ENCODE measurements at regions not wholly inside any gene's neighbourhood (a gene's known extent, or its start where the extent isn't known, plus 50 kb on each side); places are given as distances from the start of the nearest gene placed in this dataset.

GRCh38 chr12:98126637-98127335, 388.6 kb upstream of the TMPO start:
- Histone ChIP-seq H3T11ph (ENCODE audit: low read length) (no peak overlapping the region), H3K4ac (ENCODE audit: low read depth, low read length) (no peak overlapping the region), H3K27me3 (ENCODE audit: insufficient read depth, low read length) (no peaks in the 10 kb centered on the region), H2BK12ac (ENCODE audit: insufficient read length, low read depth, low read length) (no peak overlapping the region), H2BK20ac (ENCODE audit: low read depth, low read length, poor library complexity, severe bottlenecking) (no peak overlapping the region), H3K9ac (ENCODE audit: extremely low read depth, insufficient read length, low read length) (no peak overlapping the region), H3K79me2 (ENCODE audit: insufficient read depth, low read length) (no peaks in the 10 kb centered on the region), H3K79me1 (ENCODE audit: insufficient read depth, low read depth, low read length, poor library complexity, severe bottlenecking) (no peaks in the 10 kb centered on the region), H3K23ac (ENCODE audit: insufficient read length, low read depth, low read length) (no peak overlapping the region), H3K9me3 (ENCODE audit: control insufficient read depth, low read depth, low read length) (no peaks in the 10 kb centered on the region), H3K4me2 (ENCODE audit: insufficient read depth, insufficient read length, low read length) (no peak overlapping the region), H3K14ac (ENCODE audit: insufficient read depth, low read length) (no peak overlapping the region), H3K23me2 (ENCODE audit: insufficient read length, low read depth, low read length, poor library complexity, severe bottlenecking) (no peaks in the 10 kb centered on the region), H4K91ac (ENCODE audit: insufficient read length, low read depth, low read length) (no peak overlapping the region), H2BK15ac (ENCODE audit: low read depth, low read length) (no peak overlapping the region), H2BK120ac (ENCODE audit: low read depth, low read length, poor library complexity, severe bottlenecking) (no peak overlapping the region), H2AFZ (ENCODE audit: low read length) (no peak overlapping the region), H2AK5ac (ENCODE audit: insufficient read length, low read length) (no peak overlapping the region), H4K8ac (replicated peaks; ENCODE audit: insufficient read length, low read depth, low read length) (no peak overlapping the region), H3K18ac (ENCODE audit: insufficient read length, low read depth, low read length) (no peak overlapping the region), H3K27ac (ENCODE audit: insufficient read length, low read depth, low read length) (no peak overlapping the region), H2BK5ac (ENCODE audit: insufficient read length, low read length) (no peak overlapping the region), H4K5ac (ENCODE audit: insufficient read length, low read depth, low read length) (no peak overlapping the region), H4K20me1 (ENCODE audit: control insufficient read depth, insufficient read depth, insufficient read length) (no peaks in the 10 kb centered on the region), H3K4me1 (ENCODE audit: insufficient read depth, low read length) (no peaks in the 10 kb centered on the region; the same call in 1 of the 2 replicates), H3K56ac (ENCODE audit: insufficient read length, low read depth, low read length) (no peak overlapping the region)
- WGBS (ENCODE audit: extremely low coverage, insufficient read length, low lambda C conversion rate), result no CpG with 5 or more reads among the region's 12 CpGs
- DNase-seq, result no peak
- Mint-ChIP-seq H3K4me3 (no peak overlapping the region), H3K27me3 (ENCODE audit: low read depth) (no peaks in the 10 kb centered on the region), H3K4me1 (peaks cover 4 to 14% of the 10 kb centered on the region in 2 experiments), H3K9me3 (no peaks in the 10 kb centered on the region), H3K36me3 (ENCODE audit: insufficient read depth in 1 of 3, low read depth in 3 of 3) (no peaks in the 10 kb centered on the region), H3K27ac (no peak overlapping the region; a peak in 1 of 7 replicates)
- TF ChIP-seq CTCF (conservative IDR thresholded peaks at IDR 0.05), result no peak

All from H9 (cell line).